Hematopoietic multipotent progenitor cell treated with erythropoietin and hydrocortisone succinate and interleukin-3 and kit ligand, for 8 days (in vitro differentiated cells): ENCODE measurements at regions not wholly inside any gene's neighbourhood (a gene's known extent, or its start where the extent isn't known, plus 50 kb on each side); places are given as distances from the start of the nearest gene placed in this dataset.
"Not testable (repeated sequence)": the region's sequence is repeated elsewhere in the genome, so short reads cannot be mapped to it uniquely, and the experiment has no call there.

Experiments
- DNase-seq: peaks from one replicate; pipeline ENCODE4 v3.0.0-alpha.2; 2015

- DNase-seq = not testable (repeated sequence)
These were observed 106.0 kb upstream of the PODXL start for GRCh38 chr7:131662301-131662873.

GRCh38 chr7:131657881-131658280 is 101.5 kb upstream of the PODXL start:
- no peak for DNase-seq

- no peak for DNase-seq
These were observed 100.7 kb upstream of the PODXL start for GRCh38 chr7:131656980-131657723.

GRCh38 chr7:131655866-131656265 is 99.4 kb upstream of the PODXL start:
- no peak for DNase-seq

GRCh38 chr7:131655447-131655846 is 99.0 kb upstream of the PODXL start:
- DNase-seq = no peak

GRCh38 chr7:131654668-131655326 is 98.4 kb upstream of the PODXL start:
- DNase-seq = peak; percentile 76

- no peak for DNase-seq
These were observed 97.8 kb upstream of the PODXL start for GRCh38 chr7:131654249-131654558.

GRCh38 chr7:131653418-131654248 is 97.2 kb upstream of the PODXL start:
- no peak for DNase-seq

GRCh38 chr7:131652934-131653333 is 96.5 kb upstream of the PODXL start:
- no peak for DNase-seq

- no peak for DNase-seq
These were observed 95.8 kb upstream of the PODXL start for GRCh38 chr7:131652194-131652593.

GRCh38 chr7:131649879-131650278 is 93.5 kb upstream of the PODXL start:
- no peak for DNase-seq

GRCh38 chr7:131649003-131649541 is 92.6 kb upstream of the PODXL start:
- no peak for DNase-seq

- DNase-seq = no peak
These were observed 92.1 kb upstream of the PODXL start for GRCh38 chr7:131648491-131648890.

GRCh38 chr7:131646203-131646602 is 89.8 kb upstream of the PODXL start:
- DNase-seq = no peak

- no peak for DNase-seq
These were observed 86.0 kb upstream of the PODXL start for GRCh38 chr7:131642429-131642828.

GRCh38 chr7:131640686-131641085 is 84.3 kb upstream of the PODXL start:
- DNase-seq = no peak

- DNase-seq = no peak
These were observed 82.4 kb upstream of the PODXL start for GRCh38 chr7:131638641-131639430.

- no peak for DNase-seq
These were observed 81.4 kb upstream of the PODXL start for GRCh38 chr7:131637859-131638258.

GRCh38 chr7:131636092-131636491 is 79.7 kb upstream of the PODXL start:
- no peak for DNase-seq

GRCh38 chr7:131634197-131634596 is 77.8 kb upstream of the PODXL start:
- not testable (repeated sequence) for DNase-seq

- DNase-seq = no peak
These were observed 77.0 kb upstream of the PODXL start for GRCh38 chr7:131633342-131633843.

GRCh38 chr7:131630427-131630826 is 74.0 kb upstream of the PODXL start:
- DNase-seq = no peak
